GM03348 (cell line): ENCODE measurements at regions not wholly inside any gene's neighbourhood (a gene's known extent, or its start where the extent isn't known, plus 50 kb on each side); places are given as distances from the start of the nearest gene placed in this dataset.

Source experiments
- DNase-seq: peaks from one replicate; pipeline ENCODE4 v3.0.0; 2012; ENCODE audit warnings: low spot score

DNA sequence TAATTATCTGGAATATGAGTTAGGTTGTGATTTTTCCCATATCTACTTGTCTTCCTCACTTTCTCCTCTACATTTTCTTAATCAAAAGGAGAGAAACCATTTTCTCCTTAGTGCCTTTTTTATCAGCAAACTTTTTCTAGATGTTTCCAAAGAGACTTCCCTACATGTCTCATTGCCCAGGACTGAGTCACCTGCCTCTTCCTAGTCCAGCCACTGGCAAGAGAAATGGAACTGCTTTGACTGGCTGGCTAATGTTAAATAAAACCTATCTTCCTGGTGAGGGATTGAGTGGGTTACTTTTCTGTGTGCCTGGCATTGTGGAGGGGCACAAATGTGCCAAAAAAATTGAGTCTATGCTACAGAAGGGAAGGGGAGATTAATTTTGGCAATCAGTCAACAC is 52.1 kb upstream of the CD5L start:
- DNase-seq: no peak

DNA sequence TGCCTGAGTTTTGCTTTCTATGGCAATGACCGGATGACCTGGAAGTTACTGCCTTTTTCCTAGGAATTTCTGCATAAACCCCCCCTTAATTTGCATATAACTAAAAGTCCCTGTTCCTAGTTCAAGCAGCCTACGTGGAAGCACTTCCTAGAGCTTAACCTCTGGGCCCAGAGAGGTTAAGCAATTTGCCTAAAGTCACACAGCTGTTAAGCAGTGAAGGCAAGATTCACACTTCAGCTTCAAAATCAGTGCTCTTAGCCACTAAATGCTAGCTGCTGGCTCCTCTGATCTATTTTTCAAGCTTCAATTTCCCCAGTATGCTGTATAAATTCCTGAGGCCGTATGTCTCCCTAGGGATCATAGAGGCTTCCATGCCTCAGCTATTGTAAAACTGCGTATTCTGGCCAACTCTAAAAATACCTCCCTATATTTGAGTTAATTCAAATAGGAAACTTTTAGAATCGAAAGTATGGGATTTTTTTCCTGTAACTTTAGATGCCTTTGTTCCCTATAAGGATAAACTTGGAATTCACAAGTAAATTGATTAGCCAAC is 53.1 kb upstream of the CD5L start:
- peak; percentile 4 for DNase-seq

DNA sequence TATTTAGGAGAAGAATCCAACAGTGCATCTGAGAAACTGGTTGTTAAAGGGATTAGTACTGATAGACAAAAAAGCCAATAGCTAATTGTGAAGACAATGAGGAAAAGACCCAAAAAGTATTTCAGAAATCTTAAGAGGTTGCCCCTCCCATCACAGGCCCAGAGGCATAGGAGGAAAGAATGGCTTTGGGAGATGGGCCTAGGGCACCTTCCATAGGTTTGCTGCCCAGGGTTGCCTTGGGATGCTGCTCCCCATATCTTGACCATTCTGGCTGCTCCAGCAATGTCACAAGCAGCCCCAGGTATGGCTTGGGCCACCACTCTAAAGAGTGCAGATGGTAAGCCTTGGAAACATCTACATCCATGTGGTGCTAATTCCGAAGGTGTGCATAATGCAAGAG is 68.7 kb upstream of the CD5L start:
- no peak for DNase-seq

DNA sequence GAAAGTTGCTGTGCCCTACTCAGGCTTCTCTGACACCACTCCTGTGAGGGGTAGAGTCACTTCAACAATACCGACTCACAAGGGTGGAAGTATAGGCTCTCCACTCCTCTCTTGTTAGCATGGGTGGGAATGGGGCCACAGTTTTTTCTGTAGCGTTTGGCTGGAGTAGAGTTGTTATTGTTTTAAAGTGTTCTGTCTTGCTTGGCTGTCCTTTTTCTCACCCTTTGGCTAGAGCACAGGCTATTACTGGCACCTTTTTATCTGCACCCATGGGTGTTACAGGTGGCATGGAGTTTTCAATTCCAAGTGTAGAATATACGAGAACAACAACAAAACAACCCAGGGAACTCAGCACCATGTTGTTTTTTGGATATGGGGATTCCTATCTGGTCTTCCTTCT is 74.3 kb upstream of the CD5L start:
- no peak for DNase-seq

DNA sequence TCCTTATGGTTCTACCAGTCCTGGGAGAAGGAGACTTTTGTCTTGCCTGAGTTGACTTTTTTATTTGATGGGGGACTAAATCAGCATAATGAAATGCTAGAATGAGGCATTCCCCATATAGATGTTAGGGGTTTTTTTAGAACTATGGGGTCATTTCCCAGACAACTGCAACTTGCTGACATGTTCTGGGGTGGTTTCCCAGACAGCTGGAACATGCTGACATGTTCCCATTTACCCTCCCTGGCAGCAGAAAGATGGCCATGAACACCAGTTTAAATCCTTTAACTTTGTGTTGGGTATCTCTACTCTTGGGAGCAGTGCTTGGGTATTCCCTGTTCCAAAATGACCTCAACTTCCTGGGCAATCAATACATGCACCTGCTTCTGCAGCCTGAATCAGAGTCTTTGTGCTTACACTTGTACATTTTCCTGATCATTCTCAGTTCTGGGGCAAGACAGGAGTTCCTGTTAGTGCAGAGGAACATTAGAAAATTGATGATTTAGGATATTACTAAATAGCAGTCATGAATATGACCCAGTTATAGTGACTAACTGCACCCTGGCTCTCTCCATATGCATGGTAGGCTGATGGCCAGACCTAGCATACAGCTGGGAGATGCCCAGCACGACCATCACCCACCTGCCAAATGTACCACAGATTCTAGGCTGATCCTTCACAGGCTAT is 75.4 kb upstream of the CD5L start:
- no peak for DNase-seq

DNA sequence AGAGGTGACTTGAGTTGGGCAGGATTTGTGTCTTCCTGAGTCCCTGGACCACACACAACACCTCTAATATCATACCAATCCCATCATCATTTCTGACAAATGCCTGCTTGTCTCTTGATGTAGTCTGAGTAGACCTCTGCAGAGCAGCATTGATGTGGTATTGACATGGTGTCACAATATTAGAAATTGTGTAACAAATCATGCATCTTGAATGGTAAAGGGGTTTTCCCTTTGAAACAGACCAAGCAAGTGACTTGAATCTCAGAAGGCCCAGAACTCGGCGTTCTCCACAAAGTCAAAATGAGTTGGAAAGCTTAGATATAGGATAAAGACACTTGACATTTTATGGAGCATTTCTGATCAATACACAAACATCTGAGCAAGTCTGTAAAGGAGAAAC is 72.7 kb upstream of the KIRREL1 start:
- no peak for DNase-seq

DNA sequence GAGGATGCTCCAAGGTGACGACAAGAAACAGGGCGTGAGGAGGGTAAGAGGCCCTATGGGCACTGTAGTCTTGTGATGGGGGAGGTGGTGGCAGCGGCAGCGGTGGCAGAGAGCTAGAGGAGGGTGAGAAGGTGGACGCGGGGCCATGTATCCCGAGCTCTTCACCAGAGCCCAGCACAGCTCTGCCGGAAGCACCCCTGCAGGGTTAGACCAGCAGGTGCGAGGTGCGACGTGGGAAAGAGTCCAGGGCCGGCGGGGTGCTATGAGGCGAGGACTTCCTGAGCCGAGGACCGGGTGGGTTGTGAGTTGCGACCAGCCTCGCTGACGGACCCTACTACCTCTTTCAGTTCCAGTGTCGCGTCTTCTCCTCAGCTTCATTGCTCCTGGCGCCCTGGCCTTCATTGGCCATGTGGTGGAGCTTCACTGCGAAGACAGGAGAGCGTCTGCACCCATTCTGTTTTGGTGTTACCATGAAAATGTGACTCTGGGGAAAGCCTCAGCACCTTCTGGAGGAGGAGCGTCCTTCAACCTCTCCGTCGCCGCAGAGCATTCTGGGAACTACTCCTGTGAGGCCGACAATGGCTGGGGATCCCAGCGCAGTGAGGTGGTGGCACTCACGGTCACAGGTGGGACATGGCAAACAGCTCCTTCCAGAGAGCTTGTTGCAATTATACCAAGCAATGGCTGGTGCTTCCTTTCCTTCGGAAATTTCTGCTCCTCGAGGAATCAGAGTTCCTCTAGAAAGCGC is 67.9 kb upstream of the KIRREL1 start:
- DNase-seq: no peak

DNA sequence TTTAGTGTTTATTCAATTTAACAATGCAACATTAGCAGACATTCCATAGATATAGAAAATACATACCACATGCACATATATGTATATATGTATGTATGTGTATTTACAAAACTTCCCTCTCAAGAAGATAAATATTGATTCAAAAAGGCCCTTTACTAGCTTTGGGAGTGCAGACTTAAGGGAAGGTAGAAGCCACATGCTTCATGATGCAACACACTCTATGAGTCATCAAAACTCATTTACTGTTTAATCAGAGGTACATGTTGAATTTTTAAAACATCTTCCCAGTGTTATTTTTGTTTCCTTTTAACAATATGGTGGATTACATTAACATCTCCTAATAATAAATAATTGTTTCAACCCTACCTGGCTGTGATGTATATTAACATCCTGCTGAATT is 61.4 kb upstream of the KIRREL1 start:
- DNase-seq: peak; percentile 41

DNA sequence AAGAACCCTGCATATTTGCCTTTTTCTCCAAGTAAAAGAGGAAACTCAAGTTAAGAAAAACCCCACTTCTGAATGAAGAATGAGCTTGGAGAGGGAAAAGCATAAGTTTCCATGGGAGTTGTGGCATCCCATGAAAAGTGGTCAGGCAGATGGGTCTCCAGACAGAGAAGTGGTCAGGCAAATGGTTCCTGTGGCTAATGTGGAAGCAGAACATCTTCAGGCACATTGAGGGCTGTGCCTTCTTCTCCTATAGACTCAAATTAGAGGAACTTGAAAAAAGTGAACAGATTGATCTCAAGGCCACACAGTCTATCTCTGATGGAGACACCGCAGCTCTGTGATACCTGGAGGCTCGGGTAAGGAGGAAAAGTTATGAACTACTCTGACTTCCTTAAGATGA is 55.7 kb upstream of the KIRREL1 start:
- DNase-seq: no peak

DNA sequence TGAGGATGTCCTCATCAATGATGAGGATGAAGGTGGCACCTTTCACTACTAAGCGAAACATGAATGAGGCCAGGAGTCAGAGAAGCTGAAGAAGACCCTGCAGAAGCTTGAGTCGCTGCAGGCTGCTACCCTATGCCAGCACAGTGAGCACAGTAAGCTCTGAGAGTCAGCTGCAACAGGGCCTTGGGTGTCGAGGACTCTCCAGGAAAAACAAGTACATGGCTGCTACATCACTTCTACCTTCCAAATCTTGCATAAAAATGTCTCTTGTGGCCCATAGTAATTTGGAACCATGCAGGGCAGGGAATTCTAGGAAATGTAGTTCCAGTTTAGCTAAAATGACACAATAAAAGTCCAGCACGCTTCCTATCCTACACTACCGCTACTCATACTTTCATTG is 51.5 kb upstream of the KIRREL1 start:
- no peak for DNase-seq
